H9 (cell line): ENCODE measurements at regions not wholly inside any gene's neighbourhood (a gene's known extent, or its start where the extent isn't known, plus 50 kb on each side); places are given as distances from the start of the nearest gene placed in this dataset.

Experiments used
- DNase-seq: peaks from one replicate; pipeline ENCODE4 v3.0.0-alpha.2; 2017
- H2AFZ ChIP-seq: one replicate; pipeline ENCODE4 v1.6.1; 2013; ENCODE audit warnings: mild to moderate bottlenecking, low read length, control low read depth, moderate library complexity
- H2AK5ac ChIP-seq: 2 replicates; pipeline ENCODE4 v1.6.1; 2013; ENCODE audit warnings: low read length, control low read depth, mixed read lengths; ENCODE audit not compliant: insufficient read length
- H2BK120ac ChIP-seq: one replicate; pipeline ENCODE4 v1.6.1; 2013; ENCODE audit warnings: low read depth, mild to moderate bottlenecking, low read length, control low read depth, inconsistent platforms; ENCODE audit not compliant: poor library complexity, severe bottlenecking
- H2BK12ac ChIP-seq: 2 replicates; pipeline ENCODE4 v1.6.1; 2013; ENCODE audit warnings: low read length, control low read depth, mixed read lengths, low read depth; ENCODE audit not compliant: insufficient read length
- H2BK15ac ChIP-seq: 2 replicates; pipeline ENCODE4 v1.6.1; 2013; ENCODE audit warnings: low read depth, low read length, control low read depth
- H2BK20ac ChIP-seq: one replicate; pipeline ENCODE4 v1.6.1; 2013; ENCODE audit warnings: low read depth, mild to moderate bottlenecking, low read length, control low read depth, inconsistent platforms; ENCODE audit not compliant: poor library complexity, severe bottlenecking
- H2BK5ac ChIP-seq: 2 replicates; pipeline ENCODE4 v1.6.1; 2013; ENCODE audit warnings: low read length, control low read depth, mixed read lengths; ENCODE audit not compliant: insufficient read length
- H3K14ac ChIP-seq: 2 replicates; pipeline ENCODE4 v1.6.1; 2013; ENCODE audit warnings: low read length, control low read depth; ENCODE audit not compliant: insufficient read depth
- H3K18ac ChIP-seq: 2 replicates; pipeline ENCODE4 v1.6.1; 2013; ENCODE audit warnings: low read depth, mild to moderate bottlenecking, mixed read lengths, low read length, control low read depth; ENCODE audit not compliant: insufficient read length
- H3K23ac ChIP-seq: 2 replicates; pipeline ENCODE4 v1.6.1; 2013; ENCODE audit warnings: low read length, control low read depth, mixed read lengths, low read depth; ENCODE audit not compliant: insufficient read length
- H3K23me2 ChIP-seq: 2 replicates; pipeline ENCODE4 v1.6.1; 2013; ENCODE audit warnings: low read depth, mild to moderate bottlenecking, mixed read lengths, low read length, control low read depth; ENCODE audit not compliant: insufficient read length, poor library complexity, severe bottlenecking
- H3K27ac ChIP-seq: 2 replicates; pipeline ENCODE4 v1.5.1; 2013; ENCODE audit warnings: low read length, control low read depth, mixed read lengths, low read depth; ENCODE audit not compliant: insufficient read length
- H3K27me3 ChIP-seq: 2 replicates; pipeline ENCODE4 v1.6.1; 2013; ENCODE audit warnings: low read length, control low read depth, inconsistent platforms; ENCODE audit not compliant: insufficient read depth
- H3K4ac ChIP-seq: 2 replicates; pipeline ENCODE4 v1.6.1; 2013; ENCODE audit warnings: low read depth, mild to moderate bottlenecking, control low read depth, inconsistent platforms, low read length, moderate library complexity
- H3K4me1 ChIP-seq: 2 replicates; pipeline ENCODE4 v1.6.1; 2013; ENCODE audit warnings: low read length, control low read depth, inconsistent platforms; ENCODE audit not compliant: insufficient read depth
- H3K4me2 ChIP-seq: 2 replicates; pipeline ENCODE4 v1.6.1; 2013; ENCODE audit warnings: low read length, control low read depth, mixed read lengths; ENCODE audit not compliant: insufficient read length, insufficient read depth
- H3K56ac ChIP-seq: 2 replicates; pipeline ENCODE4 v1.6.1; 2013; ENCODE audit warnings: low read depth, mild to moderate bottlenecking, mixed read lengths, low read length, control low read depth; ENCODE audit not compliant: insufficient read length
- H3K79me1 ChIP-seq: 2 replicates; pipeline ENCODE4 v1.6.1; 2013; ENCODE audit warnings: low read depth, mild to moderate bottlenecking, moderate library complexity, low read length, control low read depth, inconsistent platforms; ENCODE audit not compliant: insufficient read depth, poor library complexity, severe bottlenecking
- H3K79me2 ChIP-seq: 2 replicates; pipeline ENCODE4 v1.6.1; 2013; ENCODE audit warnings: low read length, control low read depth, inconsistent platforms; ENCODE audit not compliant: insufficient read depth
- H3K9ac ChIP-seq: 2 replicates; pipeline ENCODE4 v1.6.1; 2013; ENCODE audit warnings: low read length, control low read depth, mixed read lengths; ENCODE audit not compliant: insufficient read length; ENCODE audit errors: extremely low read depth
- H3K9me3 ChIP-seq: one replicate; pipeline ENCODE4 v1.6.1; 2013; ENCODE audit warnings: low read depth, low read length, inconsistent platforms; ENCODE audit not compliant: control insufficient read depth
- H3T11ph ChIP-seq: one replicate; pipeline ENCODE4 v1.6.1; 2013; ENCODE audit warnings: mild to moderate bottlenecking, low read length, control low read depth, inconsistent platforms
- H4K20me1 ChIP-seq: one replicate; pipeline ENCODE4 v1.6.1; 2013; ENCODE audit not compliant: control insufficient read depth, insufficient read length, insufficient read depth
- H4K5ac ChIP-seq: 2 replicates; pipeline ENCODE4 v1.6.1; 2013; ENCODE audit warnings: low read depth, mild to moderate bottlenecking, mixed read lengths, low read length, control low read depth; ENCODE audit not compliant: insufficient read length
- H4K8ac ChIP-seq: replicated peaks from 2 replicates; pipeline ENCODE4 v1.6.1; 2013; ENCODE audit warnings: low read length, control low read depth, mixed read lengths, low read depth; ENCODE audit not compliant: insufficient read length
- H4K91ac ChIP-seq: 2 replicates; pipeline ENCODE4 v1.6.1; 2013; ENCODE audit warnings: low read depth, mild to moderate bottlenecking, moderate library complexity, mixed read lengths, low read length, control low read depth; ENCODE audit not compliant: insufficient read length
- H3K27ac Mint-ChIP-seq, 3 experiments: 2 replicates in 2 of 3; 3 replicates in 1 of 3; pipeline ENCODE4 v1.8.0; 2020 to 2021; ENCODE audit warnings: mixed read lengths in 3 of 3, mild to moderate bottlenecking in 1 of 3, moderate library complexity in 1 of 3
- H3K27me3 Mint-ChIP-seq: 2 replicates; pipeline ENCODE4 v1.8.0; 2021; ENCODE audit warnings: low read depth, mild to moderate bottlenecking, moderate library complexity, mixed read lengths
- H3K36me3 Mint-ChIP-seq, 3 experiments: 2 replicates in 2 of 3; 3 replicates in 1 of 3; pipeline ENCODE4 v1.8.0; 2020 to 2021; ENCODE audit warnings: low read depth in 3 of 3, mixed read lengths in 3 of 3; ENCODE audit not compliant: insufficient read depth in 1 of 3
- H3K4me1 Mint-ChIP-seq, 2 experiments: 2 replicates each; pipeline ENCODE4 v1.8.0; 2020; ENCODE audit warnings: mixed read lengths in 2 of 2
- H3K4me3 Mint-ChIP-seq, 2 experiments: 2 replicates in 1 of 2; 3 replicates in 1 of 2; pipeline ENCODE4 v1.8.0; 2020 to 2021; ENCODE audit warnings: mild to moderate bottlenecking in 2 of 2, mixed read lengths in 2 of 2, moderate library complexity in 1 of 2
- H3K9me3 Mint-ChIP-seq, 2 experiments: 2 replicates in 1 of 2; 3 replicates in 1 of 2; pipeline ENCODE4 v1.8.0; 2020; ENCODE audit warnings: mild to moderate bottlenecking in 2 of 2, mixed read lengths in 2 of 2, moderate library complexity in 1 of 2
- WGBS: extraction: QIAGEN DNeasy Blood & Tissue Kit; methylation state at CpG from one replicate; pipeline ENCODE4 v1.1.7; 2013; ENCODE audit warnings: missing lambda C conversion rate, low lambda C conversion rate, mixed read lengths; ENCODE audit not compliant: insufficient read length; ENCODE audit errors: extremely low coverage; 5-methylcytosine and 5-hydroxymethylcytosine counted together
- TF ChIP-seq, protein P1 (sequence below): fragments of 200-600 bp; sonication (generic); conservative IDR thresholded peaks from 3 replicates; pipeline ENCODE4 v1.8.0; 2021; ENCODE audit warnings: antibody characterized with exemption, mild to moderate bottlenecking

DNA sequence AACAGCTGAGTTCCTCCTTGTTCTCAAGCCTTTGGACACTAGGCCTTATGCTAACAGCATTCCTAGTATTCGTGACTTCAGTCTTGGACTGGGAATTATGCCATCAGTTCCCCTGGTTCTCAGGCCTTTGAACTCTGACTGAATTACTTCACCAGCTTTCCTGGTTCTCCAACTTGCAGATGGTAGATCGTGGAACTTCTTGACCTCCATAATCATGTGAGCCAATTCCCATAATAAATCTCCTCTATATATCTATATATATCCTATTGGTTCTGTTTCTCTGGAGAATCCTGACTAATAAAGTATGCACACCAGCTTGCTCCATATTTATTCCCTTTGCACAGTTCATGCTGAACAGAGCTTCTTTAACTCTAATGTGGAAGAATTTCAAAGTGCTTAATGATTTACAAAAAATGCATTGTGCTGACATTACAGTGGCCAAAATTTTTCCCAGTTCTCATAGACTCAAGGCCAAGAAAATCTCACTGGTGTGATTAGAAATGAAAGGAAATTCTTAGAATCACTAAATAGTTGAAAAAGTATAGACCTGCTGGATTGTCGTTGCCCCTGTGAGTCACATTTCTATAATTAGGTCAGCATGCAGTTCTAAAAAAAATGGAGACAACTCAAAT lies 462.9 kb upstream of the ADAMTS5 start:
- no peaks in the 10 kb centered on the region for H3K4me1 ChIP-seq
- peaks cover 0 to 4% (median 2%) of the 10 kb centered on the region in 3 experiments; a peak in 2 of 7 replicates for H3K36me3 Mint-ChIP-seq
- no CpG with 5 or more reads among the region's 3 CpGs for WGBS

More for the DNA sequence above, 462.9 kb upstream of the ADAMTS5 start:
- H3K27me3 ChIP-seq, result no peaks in the 10 kb centered on the region
- H4K20me1 ChIP-seq, result no peaks in the 10 kb centered on the region
- no peaks in the 10 kb centered on the region for H3K23me2 ChIP-seq
- no peak overlapping the region for H4K8ac ChIP-seq
- H3K27me3 Mint-ChIP-seq, result no peaks in the 10 kb centered on the region
- H3K18ac ChIP-seq, result no peak overlapping the region
- no peak overlapping the region for H4K5ac ChIP-seq
- H3K9me3 Mint-ChIP-seq, result peaks cover 0 to 5% of the 10 kb centered on the region in 2 experiments; a peak in 2 of 5 replicates
- H2AK5ac ChIP-seq, result no peak overlapping the region
- H3K56ac ChIP-seq, result no peak overlapping the region
- TF ChIP-seq, protein P1, sequence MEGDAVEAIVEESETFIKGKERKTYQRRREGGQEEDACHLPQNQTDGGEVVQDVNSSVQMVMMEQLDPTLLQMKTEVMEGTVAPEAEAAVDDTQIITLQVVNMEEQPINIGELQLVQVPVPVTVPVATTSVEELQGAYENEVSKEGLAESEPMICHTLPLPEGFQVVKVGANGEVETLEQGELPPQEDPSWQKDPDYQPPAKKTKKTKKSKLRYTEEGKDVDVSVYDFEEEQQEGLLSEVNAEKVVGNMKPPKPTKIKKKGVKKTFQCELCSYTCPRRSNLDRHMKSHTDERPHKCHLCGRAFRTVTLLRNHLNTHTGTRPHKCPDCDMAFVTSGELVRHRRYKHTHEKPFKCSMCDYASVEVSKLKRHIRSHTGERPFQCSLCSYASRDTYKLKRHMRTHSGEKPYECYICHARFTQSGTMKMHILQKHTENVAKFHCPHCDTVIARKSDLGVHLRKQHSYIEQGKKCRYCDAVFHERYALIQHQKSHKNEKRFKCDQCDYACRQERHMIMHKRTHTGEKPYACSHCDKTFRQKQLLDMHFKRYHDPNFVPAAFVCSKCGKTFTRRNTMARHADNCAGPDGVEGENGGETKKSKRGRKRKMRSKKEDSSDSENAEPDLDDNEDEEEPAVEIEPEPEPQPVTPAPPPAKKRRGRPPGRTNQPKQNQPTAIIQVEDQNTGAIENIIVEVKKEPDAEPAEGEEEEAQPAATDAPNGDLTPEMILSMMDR, result no peak
- H3K9ac ChIP-seq, result no peak overlapping the region
- H3K4me1 Mint-ChIP-seq, result peaks cover 7 to 8% of the 10 kb centered on the region in 2 experiments
- no peak overlapping the region for H3K27ac Mint-ChIP-seq
- DNase-seq, result no peak
- no peak overlapping the region for H3K4ac ChIP-seq
- H2BK20ac ChIP-seq, result no peak overlapping the region
- no peak overlapping the region for H2BK5ac ChIP-seq
- H3K14ac ChIP-seq, result no peak overlapping the region
- no peaks in the 10 kb centered on the region for H3K79me1 ChIP-seq
- no peak overlapping the region for H3T11ph ChIP-seq
- H4K91ac ChIP-seq, result no peak overlapping the region
- no peak overlapping the region for H2BK12ac ChIP-seq
- no peak overlapping the region for H2AFZ ChIP-seq
- no peaks in the 10 kb centered on the region for H3K9me3 ChIP-seq
- H3K27ac ChIP-seq, result no peak overlapping the region
- no peaks in the 10 kb centered on the region for H3K79me2 ChIP-seq
- no peak overlapping the region for H2BK120ac ChIP-seq
- no peak overlapping the region for H3K23ac ChIP-seq
- H3K4me2 ChIP-seq, result no peak overlapping the region
- no peak overlapping the region for H3K4me3 Mint-ChIP-seq
- no peak overlapping the region for H2BK15ac ChIP-seq
